Transverse colon (tissue), 4 donors: ENCODE measurements at regions not wholly inside any gene's neighbourhood (a gene's known extent, or its start where the extent isn't known, plus 50 kb on each side); places are given as distances from the start of the nearest gene placed in this dataset.

Experiments
- DNase-seq: peaks from one replicate; pipeline ENCODE4 v3.0.0-alpha.2; 2019
- H3K27ac ChIP-seq, 4 donors: fragments of 200-600 bp; sonication (generic); 2 replicates each; pipeline ENCODE4 v1.5.1; 2016 to 2018; ENCODE audit warnings: inconsistent platforms in 4 of 4
- H3K27me3 ChIP-seq: fragments of 200-600 bp; sonication (generic); 2 replicates; pipeline ENCODE4 v1.5.1; 2017; ENCODE audit warnings: inconsistent platforms
- H3K36me3 ChIP-seq, 4 donors: fragments of 200-600 bp; sonication (generic); 2 replicates each; pipeline ENCODE4 v1.5.1; 2017 to 2019; ENCODE audit warnings: inconsistent platforms in 4 of 4
- H3K4me1 ChIP-seq, 4 donors: fragments of 200-600 bp; sonication (generic); 2 replicates each; pipeline ENCODE4 v1.5.1; 2017 to 2020; ENCODE audit warnings: inconsistent platforms in 4 of 4
- H3K4me3 ChIP-seq, 4 donors: fragments of 200-600 bp; sonication (generic); 1 replicate in 1 of 4; 2 replicates in 3 of 4; pipeline versions ENCODE4 v1.5.1 to v1.6.1; 2017 to 2019; ENCODE audit warnings: inconsistent platforms in 4 of 4
- H3K9me3 ChIP-seq, 2 donors: fragments of 200-600 bp; sonication (generic); 2 replicates each; pipeline ENCODE4 v1.5.1; 2017 to 2019; ENCODE audit warnings: inconsistent platforms in 2 of 2
- CTCF ChIP-seq, 5 experiments: fragments of 200-600 bp in 3 of 5; fragments of 450-650 bp in 2 of 5; sonication (generic) in 3 of 5; IDR thresholded peaks; 1 replicate in 2 of 5; 2 replicates in 3 of 5; pipeline ENCODE4 v1.5.1; 2016 to 2017; ENCODE audit warnings: antibody characterized with exemption in 5 of 5, inconsistent platforms in 3 of 5, mild to moderate bottlenecking in 2 of 5, moderate library complexity in 1 of 5
- EP300 ChIP-seq: sonication (generic); formaldehyde crosslinking; IDR thresholded peaks from one replicate; pipeline ENCODE4 v1.6.1; 2017; ENCODE audit warnings: antibody characterized with exemption, low read depth
- POLR2A ChIP-seq: fragments of 450-650 bp; IDR thresholded peaks from one replicate; pipeline ENCODE4 v1.6.1; 2016; ENCODE audit warnings: antibody characterized with exemption, mild to moderate bottlenecking, moderate library complexity
- POLR2AphosphoS5 ChIP-seq, 3 donors: sonication (generic); formaldehyde crosslinking; IDR thresholded peaks; one replicate each; pipeline ENCODE4 v1.6.1; 2016; ENCODE audit warnings: antibody characterized with exemption in 3 of 3
- WGBS, 2 donors: methylation state at CpG; one replicate each; pipeline ENCODE4 v1.1.5; 2018; ENCODE audit warnings: low coverage in 1 of 2; 5-methylcytosine and 5-hydroxymethylcytosine counted together
- in situ Hi-C, 4 donors: fragments of 200-750 bp; cut with MboI; loops; one replicate each; pipeline versions ENCODE4 v1.15.0 to v1.15.1; 2017; ENCODE audit warnings: low sequenced_read_pairs in 3 of 4, low pct_ligation_motif_present in 1 of 4, low pct_unique_long_range_greater_than_20kb in 1 of 4
- intact Hi-C: fragments of 100-400 bp; cut with DNase I; formaldehyde crosslinking; loops from one replicate; pipeline ENCODE4 v1.15.1; 2023; ENCODE audit warnings: low total_unique reads

GRCh38 chr10:76727038-76727437, 910.6 kb downstream of the KCNMA1 start:
- 81% methylated on average over 2 of the region's 2 CpGs; no CpG with 5 or more reads in 1 of the 2 donors for WGBS, 2 donors
- TF ChIP-seq POLR2AphosphoS5 (IDR thresholded peaks at IDR 0.05) = no peak
- no peak for TF ChIP-seq POLR2A
- TF ChIP-seq CTCF (IDR thresholded peaks at IDR 0.05) = no peak
- no peak for TF ChIP-seq EP300
- no peaks in the 10 kb centered on the region for H3K36me3 ChIP-seq
- no peak overlapping the region for H3K27ac ChIP-seq
- no peak for DNase-seq
- H3K9me3 ChIP-seq = no peaks in the 10 kb centered on the region
- in situ Hi-C loops (no loop called here), intact Hi-C loops (no loop called here)
- no peak overlapping the region for H3K4me3 ChIP-seq
- no peaks in the 10 kb centered on the region for H3K4me1 ChIP-seq
- H3K27me3 ChIP-seq = no peaks in the 10 kb centered on the region

- intact Hi-C loops (no loop called here), in situ Hi-C loops (no loop called here)
- 75 to 80% methylated on average over 1 to 9 of the region's 9 CpGs for WGBS, 2 donors
- H3K4me1 ChIP-seq = no peaks in the 10 kb centered on the region
- no peak overlapping the region for H3K4me3 ChIP-seq
- DNase-seq = no peak
- H3K27ac ChIP-seq = no peak overlapping the region
- no peaks in the 10 kb centered on the region for H3K27me3 ChIP-seq
- no peak for TF ChIP-seq CTCF (IDR thresholded peaks at IDR 0.05)
- no peak for TF ChIP-seq EP300
- no peak for TF ChIP-seq POLR2A
- no peak for TF ChIP-seq POLR2AphosphoS5 (IDR thresholded peaks at IDR 0.05)
- no peaks in the 10 kb centered on the region for H3K9me3 ChIP-seq
- no peaks in the 10 kb centered on the region for H3K36me3 ChIP-seq
These were observed 913.8 kb downstream of the KCNMA1 start for GRCh38 chr10:76723844-76724243.

- no peak overlapping the region for H3K4me3 ChIP-seq
- DNase-seq = no peak
- 94 to 100% methylated on average over 1 of the region's 1 CpG for WGBS, 2 donors
- H3K36me3 ChIP-seq = no peaks in the 10 kb centered on the region
- H3K27ac ChIP-seq = no peak overlapping the region
- in situ Hi-C loops (no loop called here), intact Hi-C loops (no loop called here)
- no peaks in the 10 kb centered on the region for H3K9me3 ChIP-seq
- no peaks in the 10 kb centered on the region for H3K27me3 ChIP-seq
- no peaks in the 10 kb centered on the region for H3K4me1 ChIP-seq
- TF ChIP-seq POLR2A = no peak
- no peak for TF ChIP-seq EP300
- no peak for TF ChIP-seq POLR2AphosphoS5 (IDR thresholded peaks at IDR 0.05)
- TF ChIP-seq CTCF (IDR thresholded peaks at IDR 0.05) = no peak
These were observed 915.6 kb downstream of the KCNMA1 start for GRCh38 chr10:76721891-76722505.

- Histone ChIP-seq H3K36me3 (no peaks in the 10 kb centered on the region), H3K4me1 (no peaks in the 10 kb centered on the region), H3K27me3 (no peaks in the 10 kb centered on the region), H3K27ac (no peak overlapping the region), H3K9me3 (no peaks in the 10 kb centered on the region), H3K4me3 (no peak overlapping the region)
- intact Hi-C loops = loop anchor here (10.0 kb wide), 1 partner anchor 646 kb away; no protein-coding TSS in a partner anchor
- WGBS, 2 donors = 48 to 60% methylated on average over 4 of the region's 4 CpGs
- no peak for DNase-seq
- TF ChIP-seq POLR2AphosphoS5 (IDR thresholded peaks at IDR 0.05) = no peak
- no peak for TF ChIP-seq CTCF (IDR thresholded peaks at IDR 0.05)
- TF ChIP-seq EP300 = no peak
- no peak for TF ChIP-seq POLR2A
- in situ Hi-C loops = no loop called here
These were observed 918.6 kb downstream of the KCNMA1 start for GRCh38 chr10:76719006-76719405.
